ENCODE measurements at regions not wholly inside any gene's neighbourhood (a gene's known extent, or its start where the extent isn't known, plus 50 kb on each side); places are given as distances from the start of the nearest gene placed in this dataset.

GRCh38 chr2:173693044-173693589 is 272.1 kb downstream of the SP3 start:
- no peak overlapping the region for H3K4me3 ChIP-seq (ENCODE audit: low read depth, low read length)
- no peak for DNase-seq (ENCODE audit: low read depth)
- TF ChIP-seq CTCF (IDR thresholded peaks at IDR 0.05; ENCODE audit: insufficient read depth, low read depth, low read length): no peak

GRCh38 chr2:173696274-173696673 is 268.9 kb downstream of the SP3 start:
- TF ChIP-seq CTCF (IDR thresholded peaks at IDR 0.05; ENCODE audit: insufficient read depth, low read depth, low read length): no peak
- DNase-seq (ENCODE audit: low read depth): no peak
- H3K4me3 ChIP-seq (ENCODE audit: low read depth, low read length): no peak overlapping the region

GRCh38 chr2:173697929-173698328 is 267.2 kb downstream of the SP3 start:
- no peak overlapping the region for H3K4me3 ChIP-seq (ENCODE audit: low read depth, low read length)
- no peak for DNase-seq (ENCODE audit: low read depth)
- no peak for TF ChIP-seq CTCF (IDR thresholded peaks at IDR 0.05; ENCODE audit: insufficient read depth, low read depth, low read length)

- no peak for TF ChIP-seq CTCF (IDR thresholded peaks at IDR 0.05; ENCODE audit: insufficient read depth, low read depth, low read length)
- no peak for DNase-seq (ENCODE audit: low read depth)
- H3K4me3 ChIP-seq (ENCODE audit: low read depth, low read length): no peak overlapping the region
These were observed 259.5 kb downstream of the SP3 start for GRCh38 chr2:173705656-173706055.

- no peak for TF ChIP-seq CTCF (IDR thresholded peaks at IDR 0.05; ENCODE audit: insufficient read depth, low read depth, low read length)
- no peak for DNase-seq (ENCODE audit: low read depth)
- no peak overlapping the region for H3K4me3 ChIP-seq (ENCODE audit: low read depth, low read length)
These were observed 258.2 kb downstream of the SP3 start for GRCh38 chr2:173706936-173707335.

GRCh38 chr2:173708806-173709205 is 256.4 kb downstream of the SP3 start:
- no peak overlapping the region for H3K4me3 ChIP-seq (ENCODE audit: low read depth, low read length)
- no peak for TF ChIP-seq CTCF (IDR thresholded peaks at IDR 0.05; ENCODE audit: insufficient read depth, low read depth, low read length)
- peak; percentile 3 for DNase-seq (ENCODE audit: low read depth)

GRCh38 chr2:173711816-173712215 is 253.4 kb downstream of the SP3 start:
- H3K4me3 ChIP-seq (ENCODE audit: low read depth, low read length): no peak overlapping the region
- DNase-seq (ENCODE audit: low read depth): no peak
- no peak for TF ChIP-seq CTCF (IDR thresholded peaks at IDR 0.05; ENCODE audit: insufficient read depth, low read depth, low read length)
